Muscle of leg (tissue), 3 donors: ENCODE measurements at regions not wholly inside any gene's neighbourhood (a gene's known extent, or its start where the extent isn't known, plus 50 kb on each side); places are given as distances from the start of the nearest gene placed in this dataset.

ENCODE experiments used
- DNase-seq: peaks from one replicate; pipeline ENCODE4 v3.0.0; 2013
- H3K27ac ChIP-seq: one replicate; pipeline ENCODE4 v1.5.1; 2013; ENCODE audit warnings: mild to moderate bottlenecking, low read length, control low read depth
- H3K27me3 ChIP-seq: one replicate; pipeline ENCODE4 v1.6.1; 2013; ENCODE audit warnings: low read length; ENCODE audit not compliant: control insufficient read depth, insufficient read depth
- H3K36me3 ChIP-seq: one replicate; pipeline ENCODE4 v1.6.1; 2013; ENCODE audit warnings: low read length; ENCODE audit not compliant: control insufficient read depth, insufficient read depth
- H3K4me1 ChIP-seq: one replicate; pipeline ENCODE4 v1.6.1; 2013; ENCODE audit warnings: low read length; ENCODE audit not compliant: control insufficient read depth, insufficient read depth
- H3K4me3 ChIP-seq: one replicate; pipeline ENCODE4 v1.5.1; 2013; ENCODE audit warnings: low read length, control low read depth
- H3K9me3 ChIP-seq: replicated peaks from 2 replicates; pipeline ENCODE4 v1.6.1; 2013; ENCODE audit warnings: low read depth, low read length; ENCODE audit not compliant: control insufficient read depth
- whole genome bisulfite sequencing: methylation state at CpG from one replicate; pipeline ENCODE4 v1.1.5; 2013; ENCODE audit warnings: missing lambda C conversion rate; ENCODE audit not compliant: insufficient coverage; 5-methylcytosine and 5-hydroxymethylcytosine counted together

GRCh38 chr11:131005829-131006228 is 89.5 kb upstream of the SNX19 start:
- no peak for DNase-seq
- H3K9me3 ChIP-seq = no peaks in the 10 kb centered on the region
- H3K4me1 ChIP-seq = no peaks in the 10 kb centered on the region
- no peaks in the 10 kb centered on the region for H3K27me3 ChIP-seq
- H3K27ac ChIP-seq = no peak overlapping the region
- WGBS = no CpG with 5 or more reads among the region's 3 CpGs
- H3K36me3 ChIP-seq = no peaks in the 10 kb centered on the region
- no peak overlapping the region for H3K4me3 ChIP-seq

- Histone ChIP-seq H3K4me3 (no peak overlapping the region), H3K27ac (no peak overlapping the region), H3K27me3 (no peaks in the 10 kb centered on the region), H3K4me1 (no peaks in the 10 kb centered on the region), H3K36me3 (no peaks in the 10 kb centered on the region), H3K9me3 (no peaks in the 10 kb centered on the region)
- 33% methylated on average over 1 of the region's 1 CpG for WGBS
- peak; percentile 37 for DNase-seq
Measured at GRCh38 chr11:131025020-131025419, 108.7 kb upstream of the SNX19 start.

- Histone ChIP-seq H3K4me1 (no peaks in the 10 kb centered on the region), H3K36me3 (no peaks in the 10 kb centered on the region), H3K27ac (no peak overlapping the region), H3K4me3 (no peak overlapping the region), H3K27me3 (no peaks in the 10 kb centered on the region), H3K9me3 (no peaks in the 10 kb centered on the region)
- 64% methylated on average over 4 of the region's 7 CpGs for WGBS
- DNase-seq = peak; percentile 6
Measured at GRCh38 chr11:131025421-131026125, 109.3 kb upstream of the SNX19 start.

- Histone ChIP-seq H3K27me3 (no peaks in the 10 kb centered on the region), H3K27ac (no peak overlapping the region), H3K36me3 (no peaks in the 10 kb centered on the region), H3K9me3 (no peaks in the 10 kb centered on the region), H3K4me1 (no peaks in the 10 kb centered on the region), H3K4me3 (no peak overlapping the region)
- no peak for DNase-seq
- WGBS = 91% methylated on average over 1 of the region's 2 CpGs
Measured at GRCh38 chr11:131027491-131027890, 111.2 kb upstream of the SNX19 start.

- Histone ChIP-seq H3K4me3 (no peak overlapping the region), H3K27ac (no peak overlapping the region), H3K9me3 (no peaks in the 10 kb centered on the region), H3K4me1 (no peaks in the 10 kb centered on the region), H3K36me3 (no peaks in the 10 kb centered on the region), H3K27me3 (peaks cover 6% of the 10 kb centered on the region)
- no peak for DNase-seq
- WGBS = 70% methylated on average over 5 of the region's 5 CpGs
Measured at GRCh38 chr11:131033151-131033651, 116.9 kb upstream of the SNX19 start.

GRCh38 chr11:131036514-131036913 is 120.2 kb upstream of the SNX19 start:
- WGBS = 22% methylated on average over 3 of the region's 5 CpGs
- H3K4me1 ChIP-seq = no peaks in the 10 kb centered on the region
- no peaks in the 10 kb centered on the region for H3K9me3 ChIP-seq
- no peak overlapping the region for H3K4me3 ChIP-seq
- H3K36me3 ChIP-seq = no peaks in the 10 kb centered on the region
- no peak for DNase-seq
- no peak overlapping the region for H3K27ac ChIP-seq
- H3K27me3 ChIP-seq = peaks cover 6% of the 10 kb centered on the region

- DNase-seq = peak; percentile 6
- WGBS = 88% methylated on average over 2 of the region's 7 CpGs
Measured at GRCh38 chr11:131037873-131038272, 121.6 kb upstream of the SNX19 start.

GRCh38 chr11:131038597-131038996 is 122.3 kb upstream of the SNX19 start:
- Histone ChIP-seq H3K4me1 (no peaks in the 10 kb centered on the region), H3K36me3 (no peaks in the 10 kb centered on the region), H3K4me3 (no peak overlapping the region), H3K27me3 (peaks cover 4% of the 10 kb centered on the region), H3K27ac (no peak overlapping the region), H3K9me3 (no peaks in the 10 kb centered on the region)
- WGBS = 57% methylated on average over 3 of the region's 5 CpGs
- DNase-seq = peak; percentile 15

More at GRCh38 chr11:131037873-131038272, 121.6 kb upstream of the SNX19 start:
- no peak overlapping the region for H3K27ac ChIP-seq
- peaks cover 6% of the 10 kb centered on the region for H3K27me3 ChIP-seq
- no peaks in the 10 kb centered on the region for H3K36me3 ChIP-seq
- no peaks in the 10 kb centered on the region for H3K9me3 ChIP-seq
- H3K4me1 ChIP-seq = no peaks in the 10 kb centered on the region
- no peak overlapping the region for H3K4me3 ChIP-seq

GRCh38 chr11:131041331-131042040 is 125.2 kb upstream of the SNX19 start:
- WGBS = no CpG with 5 or more reads among the region's 5 CpGs
- Histone ChIP-seq H3K27me3 (peaks cover 5% of the 10 kb centered on the region), H3K9me3 (no peaks in the 10 kb centered on the region), H3K4me3 (no peak overlapping the region), H3K36me3 (no peaks in the 10 kb centered on the region), H3K27ac (no peak overlapping the region), H3K4me1 (no peaks in the 10 kb centered on the region)
- DNase-seq = no peak

GRCh38 chr11:131042041-131042390 is 125.7 kb upstream of the SNX19 start:
- Histone ChIP-seq H3K4me1 (no peaks in the 10 kb centered on the region), H3K27ac (no peak overlapping the region), H3K27me3 (peaks cover 9% of the 10 kb centered on the region), H3K4me3 (no peak overlapping the region), H3K9me3 (no peaks in the 10 kb centered on the region), H3K36me3 (no peaks in the 10 kb centered on the region)
- WGBS = no CpG with 5 or more reads among the region's 1 CpG
- no peak for DNase-seq
